ENCODE measurements at regions not wholly inside any gene's neighbourhood (a gene's known extent, or its start where the extent isn't known, plus 50 kb on each side); places are given as distances from the start of the nearest gene placed in this dataset.
"Not testable (repeated sequence)": the region's sequence is repeated elsewhere in the genome, so short reads cannot be mapped to it uniquely, and the experiment has no call there.

- DNase-seq, result no peak
Measured at GRCh38 chr2:196284144-196284844, 112.9 kb upstream of the STK17B start.

GRCh38 chr2:196284866-196285557, 113.6 kb upstream of the STK17B start:
- no peak for DNase-seq

- DNase-seq, result no peak
Measured at GRCh38 chr2:196286821-196287220, 115.4 kb upstream of the STK17B start.

GRCh38 chr2:196287523-196287922, 116.1 kb upstream of the STK17B start:
- no peak for DNase-seq

GRCh38 chr2:196288006-196288538, 116.7 kb upstream of the STK17B start:
- no peak for DNase-seq

- DNase-seq, result no peak
Measured at GRCh38 chr2:196289000-196289399, 117.6 kb upstream of the STK17B start.

GRCh38 chr2:196290136-196290535, 118.8 kb upstream of the STK17B start:
- DNase-seq, result no peak

- no peak for DNase-seq
Measured at GRCh38 chr2:196290569-196290968, 119.2 kb upstream of the STK17B start.

- no peak for DNase-seq
Measured at GRCh38 chr2:196291426-196291825, 120.0 kb upstream of the STK17B start.

- DNase-seq, result no peak
Measured at GRCh38 chr2:196291873-196292800, 120.8 kb upstream of the STK17B start.

GRCh38 chr2:196293751-196294515, 122.6 kb upstream of the STK17B start:
- DNase-seq, result no peak

- DNase-seq, result no peak
Measured at GRCh38 chr2:196294516-196294909, 123.1 kb upstream of the STK17B start.

GRCh38 chr2:196295005-196295404, 123.6 kb upstream of the STK17B start:
- no peak for DNase-seq

- not testable (repeated sequence) for DNase-seq
Measured at GRCh38 chr2:196298106-196298723, 126.8 kb upstream of the STK17B start.

GRCh38 chr2:196307775-196308305, 136.5 kb upstream of the STK17B start:
- no peak for DNase-seq

- DNase-seq, result no peak
Measured at GRCh38 chr2:196309691-196310090, 138.3 kb upstream of the STK17B start.

GRCh38 chr2:196314157-196314556, 142.8 kb upstream of the STK17B start:
- no peak for DNase-seq

GRCh38 chr2:196314780-196315179, 143.4 kb upstream of the STK17B start:
- DNase-seq, result no peak

- DNase-seq, result no peak
Measured at GRCh38 chr2:196315388-196316049, 144.1 kb upstream of the STK17B start.

GRCh38 chr2:196316050-196316430, 144.7 kb upstream of the STK17B start:
- no peak for DNase-seq

Data from activated T-cell treated with anti-CD3 and anti-CD28 coated beads, Interleukin-2, amount 50 U/mL, for 1 hour (primary cell).